CD4-positive, alpha-beta T cell treated with Interleukin-15 for 1 hour (primary cell): ENCODE measurements at regions not wholly inside any gene's neighbourhood (a gene's known extent, or its start where the extent isn't known, plus 50 kb on each side); places are given as distances from the start of the nearest gene placed in this dataset.
"Not testable (repeated sequence)": the region's sequence is repeated elsewhere in the genome, so short reads cannot be mapped to it uniquely, and the experiment has no call there.

Source experiments
- DNase-seq: peaks from one replicate; pipeline ENCODE4 v3.0.0-alpha.2; 2020

GRCh38 chr5:71910741-71911140, 191.7 kb downstream of the CARTPT start:
- DNase-seq, result no peak

GRCh38 chr5:71912021-71912420, 192.9 kb downstream of the CARTPT start:
- no peak for DNase-seq

DNA sequence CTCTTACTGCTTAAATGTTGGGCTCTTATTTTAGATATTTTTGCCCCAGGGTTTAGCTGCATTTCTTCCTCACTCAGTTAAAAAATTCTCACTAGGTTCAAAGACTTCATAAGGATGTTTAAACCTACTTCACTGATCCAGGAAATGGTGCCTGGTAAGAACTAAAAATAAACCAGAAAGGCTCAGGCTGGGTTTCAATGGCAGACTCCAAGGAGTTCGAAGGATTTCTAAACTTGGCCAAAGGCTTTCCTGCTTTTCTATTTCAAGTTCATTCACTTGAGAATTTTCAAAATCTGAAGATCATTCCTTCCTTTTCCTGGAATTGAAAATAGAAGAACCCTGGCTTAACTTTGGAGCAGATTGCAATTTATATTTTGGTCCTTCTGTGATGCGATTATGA, 193.0 kb upstream of the MAP1B start:
- DNase-seq, result no peak

DNA sequence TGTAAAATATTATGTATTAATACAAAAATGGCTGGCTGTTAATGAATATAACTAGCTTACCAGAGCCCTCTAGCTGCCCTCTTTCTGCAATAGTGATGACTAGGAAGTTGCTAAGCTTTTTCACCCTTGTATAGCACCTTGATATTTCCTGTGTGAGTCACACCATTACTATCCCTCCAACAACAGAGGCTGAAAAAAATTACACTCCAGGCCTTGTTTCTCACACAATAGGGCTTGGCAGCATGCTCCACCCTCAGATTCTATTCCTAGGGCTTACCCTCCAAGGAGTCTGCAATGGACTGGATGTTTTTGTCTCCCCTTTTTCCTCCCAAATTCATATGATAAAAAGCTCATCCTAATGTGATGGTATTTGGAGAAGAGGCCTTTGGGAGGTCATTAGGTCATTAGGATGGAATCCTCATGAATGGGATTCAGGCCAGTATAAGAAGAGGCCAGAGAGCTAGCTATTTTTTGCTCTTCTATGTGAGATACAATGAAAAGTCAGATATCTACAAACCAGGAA, 184.6 kb upstream of the MAP1B start:
- DNase-seq, result no peak

DNA sequence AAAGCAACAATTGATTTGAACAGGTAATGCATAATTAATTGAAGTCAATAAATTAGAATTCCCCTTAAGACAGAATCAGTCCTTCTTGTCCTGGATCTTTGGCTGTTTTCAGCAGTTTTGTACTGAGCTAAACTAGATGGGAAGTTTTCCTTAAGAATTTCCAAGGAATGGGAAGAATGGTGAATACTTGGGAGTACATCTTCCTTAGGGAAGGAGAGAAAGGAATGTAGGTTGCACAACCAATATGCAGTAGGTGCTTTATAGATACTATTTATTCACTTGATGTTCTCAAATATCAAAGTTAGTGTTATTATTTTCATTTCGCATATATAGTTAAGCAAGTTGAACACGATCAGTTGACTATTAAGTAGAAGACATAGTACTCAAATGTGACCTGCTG, 183.5 kb upstream of the MAP1B start:
- DNase-seq, result no peak

- DNase-seq, result no peak
These were observed 182.9 kb upstream of the MAP1B start for GRCh38 chr5:71924325-71924724.

GRCh38 chr5:71924980-71925379, 182.3 kb upstream of the MAP1B start:
- no peak for DNase-seq

- DNase-seq, result no peak
These were observed 181.6 kb upstream of the MAP1B start for GRCh38 chr5:71925608-71926091.

GRCh38 chr5:71929003-71929402, 178.3 kb upstream of the MAP1B start:
- DNase-seq, result no peak

GRCh38 chr5:71930554-71930953, 176.7 kb upstream of the MAP1B start:
- not testable (repeated sequence) for DNase-seq

DNA sequence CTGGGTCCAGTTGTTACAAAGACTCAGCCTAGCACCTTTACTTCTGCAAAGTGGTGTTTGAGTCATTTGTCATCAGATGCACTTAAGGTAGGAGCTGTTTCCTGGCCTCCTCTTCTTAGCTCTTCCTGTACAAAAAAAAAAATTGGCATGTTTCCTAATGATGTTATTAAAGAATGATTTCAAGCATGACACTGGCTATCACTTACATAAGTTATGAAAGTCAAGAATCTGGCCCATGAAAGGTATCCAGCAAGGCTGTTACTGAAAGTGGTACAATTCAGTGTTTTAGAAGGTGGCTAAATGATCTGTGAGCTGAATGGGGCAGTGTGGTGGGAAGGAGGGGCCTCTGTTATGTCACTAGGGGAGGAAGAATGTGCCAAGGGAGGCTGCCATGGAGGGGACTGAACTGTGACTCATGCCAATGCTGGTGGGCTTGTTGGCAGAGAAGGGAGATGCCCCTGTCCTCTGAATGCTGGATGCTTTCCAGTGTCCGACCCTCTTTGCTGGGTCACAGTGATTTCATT, 175.1 kb upstream of the MAP1B start:
- no peak for DNase-seq

DNA sequence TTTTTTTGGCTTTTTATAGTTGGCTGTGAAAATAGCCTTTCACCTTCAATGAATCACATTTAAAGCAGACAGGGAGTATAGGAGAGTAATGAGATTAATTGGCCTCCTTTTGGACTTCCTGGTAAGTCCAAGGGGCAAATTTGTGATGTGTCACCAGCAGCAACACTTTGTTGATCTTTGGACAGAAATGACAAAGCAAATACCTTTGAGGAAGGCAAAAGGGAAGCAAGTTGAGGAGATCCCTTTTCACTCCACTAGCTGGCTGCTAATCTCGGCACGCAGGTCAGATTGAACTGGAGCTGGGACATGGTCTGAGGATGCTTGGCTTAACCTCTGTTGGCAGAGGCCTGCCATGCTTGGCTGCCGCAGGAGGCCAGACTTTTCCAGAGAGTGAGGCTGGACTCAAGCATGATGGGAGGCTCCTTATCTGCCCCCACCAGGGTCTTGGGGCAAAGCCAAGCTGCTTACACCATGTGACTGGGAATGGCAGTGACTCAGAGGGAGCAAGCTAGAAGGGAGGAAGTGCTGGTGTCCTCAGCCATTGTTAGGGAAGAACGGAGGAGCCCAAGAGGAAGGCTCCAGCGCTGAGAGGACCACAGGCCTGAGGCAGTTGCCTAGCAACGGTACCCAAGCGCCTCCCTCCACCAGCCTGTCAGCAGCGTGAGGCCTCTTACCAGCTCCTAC, 174.5 kb upstream of the MAP1B start:
- no peak for DNase-seq

DNA sequence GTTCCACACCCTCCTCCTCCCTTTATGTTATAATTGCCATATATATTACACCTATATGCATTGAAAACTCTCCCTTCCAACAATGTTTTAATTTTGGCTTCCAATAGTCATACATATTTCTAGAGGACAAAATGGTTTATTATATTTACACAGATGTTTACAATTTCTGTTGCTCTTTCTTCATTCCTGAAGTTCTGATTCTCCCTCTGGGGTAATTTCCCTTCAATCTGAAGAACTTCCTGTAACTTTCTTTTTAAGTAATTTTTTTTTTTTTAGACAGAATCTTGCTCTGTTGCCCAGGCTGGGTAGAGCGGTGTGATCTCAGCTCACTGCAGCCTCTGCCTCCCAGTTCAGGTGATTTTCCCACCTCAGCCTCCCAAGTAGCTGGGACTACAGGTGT, 173.0 kb upstream of the MAP1B start:
- no peak for DNase-seq

DNA sequence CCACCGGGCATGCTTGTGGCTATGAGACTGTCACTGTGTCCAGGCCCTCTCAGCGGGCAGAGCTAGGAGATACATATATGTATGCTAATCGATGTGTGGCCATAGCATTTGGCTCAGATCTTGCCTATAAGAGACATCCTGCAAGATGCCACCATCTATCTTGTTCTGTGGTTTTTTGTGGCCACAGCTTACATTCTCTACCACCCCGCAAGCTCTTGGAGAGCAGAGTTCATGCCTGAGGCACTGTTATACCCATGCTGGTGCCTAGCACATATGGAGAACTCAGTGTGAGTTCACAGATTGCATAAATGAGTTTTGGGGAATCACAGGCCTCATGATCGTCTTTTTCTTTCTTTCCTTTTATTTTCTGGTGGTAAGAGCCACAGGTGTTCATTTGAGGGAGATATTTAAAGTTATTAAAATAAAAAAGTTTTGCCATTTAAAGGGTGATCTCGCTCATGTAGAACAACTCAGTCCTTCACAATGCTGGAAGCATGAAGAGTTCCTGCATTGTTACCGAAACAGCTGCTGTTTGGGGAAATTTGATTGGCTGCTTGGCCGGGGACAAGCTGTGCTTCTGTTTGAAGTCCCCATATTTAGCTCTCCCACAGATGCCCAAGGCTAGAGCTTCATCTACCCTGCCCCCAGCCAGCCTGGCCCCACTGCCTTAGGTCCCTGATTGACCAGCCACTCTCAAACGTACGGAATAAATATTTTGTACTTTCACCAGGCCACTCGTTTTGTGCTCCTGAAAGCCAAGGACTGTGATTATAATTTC, 169.2 kb upstream of the MAP1B start:
- DNase-seq, result no peak

GRCh38 chr5:71938895-71939294, 168.4 kb upstream of the MAP1B start:
- DNase-seq, result no peak

DNA sequence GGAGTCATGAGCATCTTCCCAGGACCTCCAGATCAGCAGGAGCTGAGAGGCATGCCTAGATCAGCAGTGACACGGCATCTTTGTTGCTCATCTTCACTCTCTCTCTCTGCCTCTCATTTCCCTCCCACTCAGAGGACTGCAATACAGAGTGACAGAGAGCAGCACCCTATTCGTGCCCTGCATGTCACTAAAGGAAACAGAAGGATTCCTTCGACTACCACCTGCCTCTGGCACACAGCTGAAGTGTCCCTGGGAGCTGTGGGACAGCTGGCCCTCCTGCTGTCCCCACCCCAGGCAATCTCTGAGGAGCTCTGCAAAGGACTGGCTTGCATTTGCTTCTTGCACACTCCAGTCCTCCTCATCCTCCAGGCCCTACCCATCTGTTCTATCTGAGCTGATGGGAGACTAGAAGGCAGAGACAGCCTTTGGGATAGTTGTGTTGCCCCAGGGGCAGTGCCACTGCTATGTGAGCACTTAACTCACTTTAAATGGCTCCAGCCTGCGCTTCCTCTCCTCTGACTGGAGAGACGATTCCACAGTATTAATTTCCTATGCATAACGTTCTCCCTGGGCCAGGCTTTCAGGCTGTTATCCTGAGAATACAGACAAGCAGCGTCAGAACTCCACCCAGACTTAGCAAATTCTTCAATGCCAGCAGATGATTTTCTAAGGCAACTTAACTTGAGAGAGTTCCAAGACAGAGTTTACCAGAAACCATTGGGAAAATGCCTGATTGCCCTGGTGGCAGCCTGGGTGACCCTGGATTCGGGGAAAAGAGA, 167.6 kb upstream of the MAP1B start:
- DNase-seq, result no peak

GRCh38 chr5:71943874-71944273, 163.4 kb upstream of the MAP1B start:
- DNase-seq, result no peak

- no peak for DNase-seq
These were observed 161.8 kb upstream of the MAP1B start for GRCh38 chr5:71945436-71945835.

GRCh38 chr5:71946343-71947030, 160.8 kb upstream of the MAP1B start:
- DNase-seq, result no peak

GRCh38 chr5:71948206-71948605, 159.1 kb upstream of the MAP1B start:
- DNase-seq, result no peak

DNA sequence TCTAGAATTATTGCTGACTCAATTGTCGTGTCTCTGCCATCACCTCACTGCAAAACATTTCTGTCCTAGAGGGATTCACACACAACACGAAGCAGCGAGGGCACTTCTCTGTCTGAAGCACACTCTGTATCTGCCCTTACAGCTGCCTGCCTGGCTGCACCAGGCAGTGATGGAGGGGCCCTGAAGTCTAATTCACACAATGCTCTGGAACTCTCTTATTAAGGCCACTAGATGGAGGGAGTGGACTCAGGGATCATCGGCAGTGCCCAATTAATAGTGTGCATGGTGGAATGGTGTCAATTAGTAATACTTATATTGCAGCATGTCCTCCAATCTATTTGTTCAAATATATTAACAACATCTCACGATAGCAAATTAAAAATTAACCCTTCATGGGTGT, 157.5 kb upstream of the MAP1B start:
- DNase-seq, result no peak

- no peak for DNase-seq
These were observed 153.4 kb upstream of the MAP1B start for GRCh38 chr5:71953866-71954265.

DNA sequence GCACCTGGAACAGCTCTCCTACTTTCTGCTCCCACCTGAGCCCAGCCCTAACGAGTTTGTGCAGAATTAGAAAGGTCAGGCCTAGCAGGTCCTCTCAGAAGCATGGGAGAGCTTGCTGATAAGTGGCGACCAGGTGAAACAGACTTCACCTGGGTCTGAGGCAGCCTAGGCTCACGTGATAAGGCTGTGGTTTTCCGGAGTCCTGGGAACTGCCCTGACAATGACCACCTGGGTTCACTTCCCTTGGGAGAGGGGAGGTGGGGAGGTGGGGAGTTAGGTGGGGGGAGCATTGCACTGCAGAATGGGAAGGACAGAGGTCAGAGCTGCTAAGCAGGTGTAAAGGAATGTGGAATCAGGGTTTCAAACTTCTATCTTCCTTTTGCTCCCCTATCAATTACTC, 152.9 kb upstream of the MAP1B start:
- no peak for DNase-seq
